HG02571 (cell line): ENCODE measurements at regions not wholly inside any gene's neighbourhood (a gene's known extent, or its start where the extent isn't known, plus 50 kb on each side); places are given as distances from the start of the nearest gene placed in this dataset.

Experiments
- ATAC-seq: cut with Tn5 transposase; IDR thresholded peaks from one replicate; pipeline ENCODE4 v1.9.1; 2021; ENCODE audit warnings: mild to moderate bottlenecking, moderate library complexity; ENCODE audit not compliant: unreplicated experiment

- no peak for ATAC-seq
Observed at GRCh38 chr22:48748113-48748859, 1079.4 kb downstream of the BRD1 start.

DNA sequence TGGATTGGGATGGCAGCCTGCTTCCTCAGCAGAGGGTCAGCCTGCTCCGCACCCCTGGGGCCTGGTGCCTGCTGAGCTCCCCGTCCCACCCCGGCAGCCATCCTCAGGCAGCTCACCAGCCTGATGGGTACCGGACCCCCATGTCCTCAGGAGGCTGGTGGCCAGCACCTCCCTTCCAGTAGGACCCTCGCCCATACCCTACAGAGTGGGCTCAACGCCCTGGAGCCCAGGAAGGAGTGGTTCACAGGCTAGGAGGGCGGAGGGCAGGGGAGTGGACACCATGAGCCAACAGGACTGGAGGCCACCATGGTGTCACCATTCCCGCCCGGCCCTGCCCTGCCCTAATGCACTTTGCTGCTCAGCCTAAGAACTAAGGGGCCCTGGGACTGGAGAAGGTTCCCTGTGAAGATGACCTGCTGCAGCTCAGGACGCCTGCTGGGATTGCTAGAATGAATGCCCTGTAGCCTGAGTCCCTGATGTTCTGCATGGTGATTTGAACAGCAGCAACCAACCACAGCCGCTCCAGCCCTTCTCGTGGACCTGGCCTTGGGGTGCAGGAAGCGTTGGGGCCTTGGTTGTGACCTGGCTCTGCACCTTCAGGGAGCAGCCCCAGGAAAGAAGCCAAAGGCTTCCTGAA, 1080.8 kb downstream of the BRD1 start:
- ATAC-seq = no peak

GRCh38 chr22:48745842-48746788, 1081.6 kb downstream of the BRD1 start:
- no peak for ATAC-seq

DNA sequence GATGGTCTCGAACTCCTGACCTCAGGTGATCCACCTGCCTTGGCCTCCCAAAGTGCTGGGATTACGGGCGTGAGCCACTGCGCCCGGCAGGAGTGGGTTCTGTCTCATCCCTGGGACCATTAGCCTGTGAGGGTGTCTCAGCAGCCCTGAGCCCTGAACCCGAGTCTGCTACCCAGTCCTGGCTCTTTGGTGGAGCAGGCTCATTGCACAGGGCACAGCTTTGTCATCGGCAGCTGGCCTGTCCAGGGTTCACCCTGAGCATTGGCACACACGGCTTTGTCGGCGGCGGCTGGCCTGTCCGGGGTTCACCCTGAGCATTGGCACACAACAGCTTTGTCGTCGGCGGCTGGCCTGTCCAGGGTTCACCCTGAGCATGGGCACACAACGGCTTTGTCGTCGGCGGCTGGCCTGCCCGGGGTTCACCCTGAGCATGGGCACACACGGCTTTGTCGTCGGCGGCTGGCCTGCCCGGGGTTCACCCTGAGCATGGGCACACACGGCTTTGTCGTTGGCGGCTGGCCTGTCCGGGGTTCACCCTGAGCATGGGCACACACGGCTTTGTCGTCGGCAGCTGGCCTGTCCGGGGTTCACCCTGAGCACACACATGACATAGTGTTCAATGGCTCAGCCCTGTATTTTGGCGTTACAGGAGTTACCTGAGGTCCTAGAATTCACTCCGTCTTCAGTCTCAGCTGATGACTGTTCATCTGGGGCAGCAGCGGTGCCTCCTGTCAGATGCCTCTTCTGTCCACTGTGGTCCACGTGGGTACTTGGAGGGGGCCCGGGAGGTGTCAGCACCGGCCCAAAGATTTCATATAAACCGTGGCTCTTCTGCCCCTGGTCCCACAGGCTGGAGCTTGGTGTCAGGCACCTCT, 1082.5 kb downstream of the BRD1 start:
- ATAC-seq = no peak

DNA sequence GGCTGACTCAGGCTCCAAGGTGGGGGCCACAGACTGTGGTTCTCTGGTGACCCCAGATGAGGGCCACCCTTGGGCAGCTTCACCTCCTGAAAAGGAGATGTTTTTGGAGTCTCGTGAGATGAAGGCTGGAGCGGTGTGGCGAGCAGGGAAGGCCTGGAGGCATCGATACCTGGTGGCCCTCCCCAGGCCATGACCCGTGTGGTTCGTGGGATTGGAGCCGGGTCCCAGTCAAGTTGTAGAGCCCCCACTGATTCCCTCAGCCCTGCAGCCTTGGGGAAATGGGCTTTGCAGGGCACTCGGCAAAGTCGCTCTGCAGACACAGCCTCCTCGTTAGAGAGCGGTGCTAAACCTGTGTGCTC, 1083.4 kb downstream of the BRD1 start:
- ATAC-seq = no peak

DNA sequence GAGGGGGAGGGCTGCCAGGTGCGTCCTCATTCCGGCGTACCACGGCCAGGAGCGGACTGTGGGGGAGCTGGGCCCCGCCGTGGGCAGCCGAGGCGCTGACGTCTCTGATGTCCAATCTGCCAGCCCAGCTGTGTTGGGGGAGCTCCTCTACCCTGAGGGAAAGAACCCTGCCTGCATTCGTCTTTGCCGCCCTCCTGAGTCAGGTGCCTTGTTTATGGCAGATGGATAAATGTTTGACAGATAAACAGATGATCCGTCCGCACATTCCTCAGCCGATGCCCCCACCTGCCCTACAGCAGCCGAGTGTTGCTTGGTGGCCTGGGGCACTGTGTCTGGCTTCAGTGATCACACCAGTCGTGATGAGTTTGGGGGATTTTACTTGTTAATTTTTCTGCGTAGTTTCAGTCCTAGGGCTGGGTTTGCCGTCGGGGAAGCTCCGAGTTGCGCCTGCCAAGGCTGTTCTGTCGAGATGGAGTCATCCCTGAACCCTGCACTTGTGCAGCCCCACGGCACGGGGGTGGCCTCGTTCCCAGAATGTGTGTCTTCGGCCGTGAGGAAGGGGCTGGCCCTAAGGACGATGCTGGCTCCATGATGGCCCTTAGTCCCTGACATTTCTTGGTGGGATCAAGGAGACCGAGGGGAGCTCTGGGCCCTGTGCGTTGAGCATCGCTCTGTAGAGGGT, 1083.9 kb downstream of the BRD1 start:
- ATAC-seq = no peak

DNA sequence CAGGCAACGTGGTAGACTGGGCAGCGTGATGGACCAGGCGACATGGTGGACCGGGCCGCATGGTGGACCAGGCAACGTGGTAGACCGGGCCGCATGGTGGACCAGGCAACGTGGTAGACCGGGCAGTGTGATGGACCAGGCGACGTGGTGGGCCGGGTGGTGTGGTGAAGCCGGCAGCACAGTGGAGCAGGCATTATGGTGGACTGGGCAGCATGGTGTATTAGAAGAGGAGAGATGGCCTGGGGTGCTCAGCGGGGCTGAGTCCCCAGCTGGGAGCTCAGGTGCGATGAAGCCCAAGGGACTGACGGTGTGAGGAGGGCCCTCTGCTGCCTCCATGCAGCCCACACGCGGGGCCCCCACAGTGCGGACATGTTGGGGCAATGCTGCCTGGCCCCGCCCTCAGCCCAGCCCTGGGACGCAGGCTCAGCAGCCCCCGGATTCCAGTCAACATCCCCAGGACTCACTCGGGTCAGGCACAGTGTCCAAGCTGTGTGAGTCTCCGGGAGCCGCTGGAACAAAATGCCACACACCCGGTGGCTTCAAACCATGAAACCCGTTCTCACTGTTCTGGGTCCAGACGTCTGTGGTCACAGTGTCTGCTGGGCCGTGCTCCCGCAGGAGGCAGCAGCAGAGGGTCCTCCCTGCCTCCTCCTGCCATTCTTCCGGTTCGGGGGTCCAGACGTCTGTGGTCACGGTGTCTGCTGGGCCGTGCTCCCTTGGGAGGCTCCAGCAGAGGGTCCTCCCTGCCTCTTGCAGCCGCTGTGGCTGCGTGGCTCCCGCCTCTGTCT, 1084.9 kb downstream of the BRD1 start:
- ATAC-seq = no peak

DNA sequence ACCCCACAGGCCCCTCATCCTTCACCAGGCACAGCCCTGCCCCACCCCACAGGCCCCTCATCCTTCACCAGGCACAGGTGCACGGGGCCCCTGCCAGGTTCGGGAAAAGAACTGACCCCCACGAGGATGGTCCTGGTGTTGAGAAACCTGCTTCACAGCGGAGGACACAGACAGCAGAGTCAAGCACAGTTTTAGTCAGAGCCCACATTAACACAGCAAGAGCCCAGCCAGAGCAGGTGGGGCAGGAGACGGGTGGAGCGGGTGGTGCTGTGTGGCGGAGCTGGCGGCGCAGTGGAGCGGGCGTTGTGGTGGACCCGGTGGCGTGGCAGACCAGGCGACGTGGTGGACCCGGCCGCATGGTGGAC, 1085.5 kb downstream of the BRD1 start:
- no peak for ATAC-seq

- no peak for ATAC-seq
Observed at GRCh38 chr22:48741540-48741939, 1086.1 kb downstream of the BRD1 start.

GRCh38 chr22:48740731-48741405, 1086.8 kb downstream of the BRD1 start:
- ATAC-seq = no peak

GRCh38 chr22:48740086-48740730, 1087.5 kb downstream of the BRD1 start:
- ATAC-seq = no peak

GRCh38 chr22:48739348-48740085, 1088.2 kb downstream of the BRD1 start:
- ATAC-seq = no peak

- ATAC-seq = no peak
Observed at GRCh38 chr22:48738204-48738980, 1089.3 kb downstream of the BRD1 start.

DNA sequence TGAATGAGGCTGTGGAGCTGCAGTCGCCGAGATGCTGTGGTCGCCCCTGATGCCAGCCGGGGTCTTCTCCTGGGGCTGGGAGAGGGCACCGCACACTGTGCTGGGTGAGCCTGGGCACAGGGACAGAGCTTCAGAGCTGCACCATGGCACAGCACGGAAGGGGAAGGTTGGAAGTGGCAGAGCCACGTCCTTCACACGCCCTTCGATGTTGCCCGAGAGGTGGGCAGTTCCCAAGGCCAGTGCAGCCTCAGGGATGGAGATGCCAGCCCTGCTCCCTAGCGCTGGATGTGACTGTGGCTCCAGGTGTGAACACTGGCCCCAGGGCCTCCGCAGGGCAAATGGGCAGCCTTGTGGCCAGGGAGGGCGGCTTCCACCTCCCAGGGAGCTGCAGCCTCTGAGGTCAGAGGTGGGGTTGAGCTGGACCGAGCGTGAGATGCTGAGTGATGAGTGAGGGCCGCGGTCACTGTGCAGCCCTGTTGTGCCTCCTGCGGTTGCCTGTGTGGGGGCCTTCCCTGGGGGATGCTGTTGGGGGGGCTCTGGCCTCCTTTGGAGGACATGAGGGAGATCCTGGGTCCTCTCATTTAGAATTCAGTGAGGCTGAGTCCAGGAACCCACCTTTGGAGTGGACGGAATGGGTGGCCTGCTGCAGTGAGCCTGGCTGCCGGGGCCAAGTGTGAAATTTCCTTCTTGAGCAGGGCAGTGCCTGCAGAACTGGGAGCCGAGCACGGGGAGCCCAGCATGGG, 1090.0 kb downstream of the BRD1 start:
- ATAC-seq = no peak

- ATAC-seq = no peak
Observed at GRCh38 chr22:48736593-48737460, 1090.8 kb downstream of the BRD1 start.
